HG03196 (cell line): ENCODE measurements at regions not wholly inside any gene's neighbourhood (a gene's known extent, or its start where the extent isn't known, plus 50 kb on each side); places are given as distances from the start of the nearest gene placed in this dataset.

Experiments
- ATAC-seq: cut with Tn5 transposase; IDR thresholded peaks from one replicate; pipeline ENCODE4 v1.9.1; 2021; ENCODE audit not compliant: unreplicated experiment

DNA sequence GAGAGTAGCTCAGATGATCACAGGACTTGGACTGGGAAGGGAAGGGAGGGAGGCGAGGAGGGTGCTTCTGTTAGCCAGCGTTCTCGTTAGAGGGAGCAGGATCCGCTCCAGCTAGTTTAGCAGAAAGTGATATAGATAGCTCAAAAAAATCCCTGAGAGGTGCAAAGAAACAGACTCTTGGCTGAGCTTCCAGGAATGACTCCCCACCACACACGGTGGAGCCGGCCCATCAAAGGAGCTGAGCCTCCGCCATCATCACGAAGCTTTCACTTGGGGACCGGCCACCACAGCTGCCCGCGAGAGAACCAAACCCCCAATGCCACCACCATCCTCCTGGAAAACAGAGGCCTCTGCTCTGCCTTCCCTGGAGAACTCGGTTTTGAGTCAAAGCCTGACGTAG, 124.6 kb upstream of the BCL2L14 start:
- ATAC-seq, result no peak

DNA sequence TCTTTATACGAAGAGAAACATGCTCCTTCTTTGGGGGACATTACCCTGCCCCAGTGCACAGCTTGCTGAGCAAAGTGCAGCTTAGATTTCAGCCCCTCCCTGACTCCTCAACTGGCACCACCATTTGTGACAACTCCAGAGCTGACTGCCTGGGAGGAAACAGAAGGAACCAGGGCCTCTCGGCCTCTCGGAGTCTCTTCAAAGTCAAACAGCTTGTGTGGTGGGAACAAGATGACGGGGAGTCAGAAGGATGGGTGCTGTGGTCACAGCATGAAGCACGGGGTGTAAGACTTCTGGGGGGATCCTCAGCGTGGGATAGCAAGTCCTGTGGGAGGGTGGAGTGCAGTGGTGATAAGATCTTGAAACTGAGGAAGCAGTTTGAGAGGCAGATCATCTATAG, 123.5 kb upstream of the BCL2L14 start:
- ATAC-seq, result no peak

DNA sequence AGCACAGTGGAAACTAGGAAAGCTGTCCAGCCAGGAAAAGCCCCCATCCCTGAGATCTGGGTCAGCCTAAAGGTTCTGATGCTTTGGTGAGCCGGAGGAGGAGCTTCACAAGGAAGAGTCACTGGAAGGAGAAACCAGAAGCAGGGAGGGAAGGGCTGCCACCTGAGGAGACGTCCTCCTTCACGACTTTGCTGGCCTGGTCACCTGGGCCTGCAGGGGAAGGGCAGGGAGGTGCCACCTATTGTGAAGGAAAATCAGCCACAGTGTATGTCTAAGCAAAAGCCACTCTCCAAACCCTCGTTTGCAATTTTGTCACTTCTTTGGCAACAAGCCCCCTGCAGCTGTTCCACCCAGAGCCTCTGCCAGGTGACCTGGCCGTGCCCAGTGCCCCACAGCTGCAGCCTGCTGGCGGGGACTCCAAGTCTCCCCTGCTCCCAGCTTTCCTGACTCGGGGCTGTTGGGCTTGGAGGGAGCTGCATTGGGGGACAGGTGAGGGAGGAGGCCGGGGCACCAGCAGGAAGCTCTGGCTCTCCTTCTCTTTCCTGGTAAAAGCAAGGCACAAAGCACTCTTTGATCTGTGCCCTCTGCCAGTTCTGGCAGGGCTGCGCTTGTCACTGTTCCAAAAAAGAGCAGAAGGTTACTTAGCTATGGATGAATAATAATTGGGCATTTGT, 120.9 kb upstream of the BCL2L14 start:
- ATAC-seq, result no peak

DNA sequence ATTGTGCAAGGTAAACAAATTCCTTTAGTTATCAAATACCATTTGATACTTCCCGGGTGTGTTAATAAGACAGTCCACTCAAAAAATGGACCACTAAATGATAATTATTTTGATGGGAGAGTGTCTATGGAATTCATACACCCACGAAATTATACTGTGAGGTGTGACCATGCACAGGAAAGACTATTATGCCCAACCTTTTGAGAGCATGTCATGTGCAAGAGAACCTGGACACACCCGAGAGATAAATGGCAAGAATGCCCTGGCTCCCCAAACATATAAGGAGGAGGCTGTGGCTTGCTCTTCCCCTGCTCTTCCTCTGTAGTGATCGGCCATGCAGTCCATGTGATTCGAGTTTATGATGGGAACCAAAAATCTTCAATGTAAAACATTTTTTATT, 119.5 kb upstream of the BCL2L14 start:
- no peak for ATAC-seq

DNA sequence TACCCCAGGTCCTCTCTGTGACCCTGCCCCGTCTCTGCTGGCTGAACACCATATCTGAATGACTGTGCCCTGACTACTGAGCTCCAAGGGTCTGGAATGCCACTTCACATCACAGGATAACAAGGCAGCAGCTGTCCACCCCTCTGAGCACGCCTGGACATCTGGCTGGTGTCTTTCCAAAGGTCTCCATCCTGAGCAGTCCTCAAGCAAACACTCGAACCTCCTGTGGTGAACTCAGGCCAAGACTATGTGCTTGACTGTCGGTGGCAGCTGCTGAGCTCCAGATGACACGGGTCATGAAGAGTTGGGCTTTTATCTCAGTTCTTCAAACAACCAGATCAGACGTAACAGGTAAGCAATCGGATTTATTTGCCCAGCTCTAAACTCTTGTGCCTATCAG, 117.2 kb upstream of the BCL2L14 start:
- ATAC-seq, result no peak

DNA sequence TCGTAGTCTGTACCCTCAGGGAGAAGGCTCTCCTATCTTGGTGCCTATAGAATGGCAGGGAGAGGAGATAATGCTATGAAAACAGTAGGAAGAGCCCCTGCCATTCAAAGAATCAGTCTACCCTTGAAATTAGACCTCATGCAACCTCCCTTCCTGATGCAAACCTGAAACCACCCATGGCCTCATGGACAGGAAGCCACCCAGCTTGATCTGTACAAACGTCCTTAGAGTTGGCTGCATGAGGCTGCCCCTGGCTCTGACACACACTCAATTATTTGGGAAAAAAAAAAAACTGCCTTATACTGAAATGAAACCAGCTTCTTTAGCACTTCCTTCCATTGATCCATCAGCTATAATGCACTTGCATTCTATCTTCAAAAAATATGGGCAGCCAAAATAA, 116.6 kb upstream of the BCL2L14 start:
- ATAC-seq, result no peak

DNA sequence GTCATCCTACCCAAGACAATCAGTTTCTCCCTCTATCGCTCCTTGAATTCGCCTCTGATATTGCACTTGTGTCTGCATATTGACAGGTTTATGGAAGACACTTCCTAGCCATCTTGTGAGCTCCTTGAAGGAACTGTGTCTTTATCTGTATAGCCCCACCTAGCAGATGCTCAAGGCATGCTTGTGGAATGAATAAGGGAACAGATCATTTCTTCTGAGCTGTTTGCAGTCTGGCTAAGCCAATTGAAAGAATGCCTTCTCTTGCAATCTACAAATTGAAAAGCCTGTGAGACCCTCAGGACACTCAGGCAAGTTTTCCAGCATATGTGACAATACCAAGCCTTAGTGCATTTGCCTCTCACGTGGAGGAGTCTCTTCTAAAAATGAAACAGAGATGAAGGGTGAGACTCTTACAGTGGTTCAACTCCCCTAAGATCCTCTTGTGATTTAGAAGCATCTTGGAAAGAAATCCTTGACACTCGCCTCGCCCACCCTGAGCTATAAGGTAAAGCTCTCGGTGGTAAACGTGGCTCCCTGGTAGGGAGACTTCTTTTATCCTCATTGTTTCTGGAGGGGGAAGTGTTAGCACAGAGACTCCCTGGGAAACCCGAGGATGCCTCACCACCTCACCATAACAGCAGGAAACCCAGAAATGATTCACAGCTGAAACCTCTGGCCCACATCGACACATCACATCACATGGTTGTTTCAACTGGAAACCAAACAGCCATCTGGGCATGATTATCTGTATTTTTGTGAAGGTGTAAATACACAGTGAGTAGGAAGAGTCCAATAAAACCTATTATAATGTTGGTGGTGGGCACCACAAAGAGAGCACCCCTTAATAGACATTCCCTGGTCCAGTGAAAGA, 112.3 kb upstream of the BCL2L14 start:
- ATAC-seq, result no peak

DNA sequence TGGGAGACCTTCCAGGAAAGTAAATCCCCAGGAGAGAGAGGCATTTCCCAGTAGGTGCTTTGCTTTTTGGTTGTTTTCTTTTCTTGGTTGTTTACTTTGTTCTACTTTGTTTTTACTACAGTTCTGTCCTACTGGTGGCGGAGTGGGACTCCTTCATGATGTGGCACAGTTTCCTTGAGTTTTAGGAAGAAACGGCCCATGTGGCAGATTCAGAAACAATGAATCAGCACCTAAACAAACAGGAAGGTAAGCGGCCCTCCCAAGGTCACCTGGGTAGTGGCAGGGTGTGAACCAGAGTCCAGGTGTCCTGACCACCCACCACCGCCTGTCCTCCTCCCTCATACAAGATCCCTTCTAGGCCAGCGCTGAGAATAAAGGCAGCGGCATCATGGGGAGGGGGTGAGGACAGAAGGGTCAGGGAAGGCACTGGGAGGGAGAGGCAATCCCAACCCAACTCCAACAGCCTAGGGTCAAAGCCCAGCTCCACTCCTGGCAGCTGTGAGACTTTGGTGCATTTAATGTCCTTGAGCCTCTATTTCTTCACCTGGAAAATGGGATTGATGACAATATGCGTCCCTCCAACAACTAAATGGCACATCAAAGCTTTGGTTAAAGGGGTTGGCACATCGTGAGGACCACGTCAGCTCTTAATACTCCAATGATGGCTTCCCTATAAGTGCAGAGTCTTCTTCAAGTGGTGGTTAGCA, 111.5 kb upstream of the BCL2L14 start:
- no peak for ATAC-seq

DNA sequence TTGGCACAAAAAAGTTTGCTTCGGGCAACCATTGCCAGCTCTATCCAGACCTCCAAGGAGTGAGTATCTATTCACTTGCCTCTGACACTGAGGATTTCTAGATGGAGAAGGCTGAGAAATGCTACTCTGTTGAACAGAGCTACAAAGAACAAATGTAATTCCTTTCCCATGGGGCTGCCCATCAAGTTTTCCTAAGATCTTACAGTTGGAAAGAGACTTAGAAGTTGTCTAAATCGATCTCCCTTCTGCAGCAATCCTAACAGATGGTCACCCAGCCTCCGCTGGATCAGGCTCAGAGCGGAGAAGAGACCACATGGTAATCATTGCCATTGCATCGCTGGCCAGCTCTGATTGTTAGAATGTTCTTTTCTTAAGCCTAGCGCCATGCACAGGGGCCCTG, 110.1 kb upstream of the BCL2L14 start:
- ATAC-seq, result no peak

DNA sequence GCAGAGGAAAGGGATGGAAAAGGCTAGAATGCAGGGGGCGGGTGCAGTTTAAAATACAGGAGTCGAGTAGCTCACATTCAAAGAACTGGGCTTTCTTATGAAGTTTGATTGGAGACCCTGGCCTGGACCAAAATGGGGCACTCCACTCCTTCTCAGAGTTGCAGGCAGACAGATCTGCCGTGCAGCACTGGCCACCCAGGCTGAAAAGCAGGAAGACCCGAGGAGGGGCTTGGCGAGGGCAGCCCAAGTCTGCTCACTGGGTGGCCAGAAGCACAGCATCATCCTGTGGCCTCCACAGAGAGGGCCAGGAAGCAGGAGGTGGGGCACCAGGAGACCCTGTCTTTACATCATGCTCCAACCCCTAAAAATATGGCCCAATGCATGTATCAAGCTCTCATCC, 109.1 kb upstream of the BCL2L14 start:
- no peak for ATAC-seq

DNA sequence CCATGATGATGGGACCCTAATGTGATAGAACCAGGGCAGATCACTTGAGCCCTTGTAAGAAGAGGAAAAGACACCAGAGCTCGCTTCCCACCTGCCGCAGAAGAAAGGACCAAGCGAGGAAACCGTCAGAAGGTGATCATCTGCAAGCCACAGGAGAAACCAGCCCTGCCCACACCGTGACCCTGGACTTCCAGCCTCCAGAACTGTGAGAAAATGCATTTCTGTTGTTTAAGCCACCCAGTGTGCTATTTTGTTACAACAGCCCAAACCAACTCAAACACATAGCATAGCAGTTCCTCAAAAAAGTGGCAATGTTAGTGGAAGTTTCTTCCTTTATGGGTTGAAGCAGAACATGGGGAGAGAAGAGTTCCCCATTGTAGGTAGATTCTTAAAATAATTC, 107.9 kb upstream of the BCL2L14 start:
- ATAC-seq, result no peak

DNA sequence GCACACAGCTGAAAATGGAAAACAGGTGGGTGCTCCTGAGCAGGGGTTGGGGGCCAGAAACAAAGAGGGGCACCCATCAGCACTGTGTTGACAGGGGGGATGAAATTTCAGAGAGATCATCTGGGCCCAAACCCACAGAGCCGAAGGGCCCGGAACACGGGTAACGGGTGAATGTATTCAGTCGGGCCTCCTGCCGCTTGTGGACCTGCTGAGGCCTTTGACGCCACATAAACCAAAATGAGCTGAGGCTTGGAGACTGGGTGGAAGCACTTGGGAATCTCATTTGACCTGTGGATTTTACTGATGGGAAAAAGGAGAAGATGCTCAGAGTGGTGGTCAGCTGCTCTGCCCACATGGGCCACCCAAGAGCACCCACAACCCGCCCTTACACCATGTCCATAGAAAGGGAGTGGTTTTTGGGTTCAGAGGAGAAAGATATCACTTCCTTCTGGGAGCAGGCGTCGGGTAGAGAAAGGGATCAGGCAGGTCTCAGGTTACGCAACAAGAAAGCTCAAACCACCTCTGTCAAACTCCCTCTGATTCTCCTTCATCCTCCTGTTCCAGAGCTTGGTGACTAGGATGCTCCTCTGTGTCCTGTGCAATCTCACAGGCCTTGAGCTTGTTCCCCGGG, 106.8 kb upstream of the BCL2L14 start:
- ATAC-seq, result no peak

DNA sequence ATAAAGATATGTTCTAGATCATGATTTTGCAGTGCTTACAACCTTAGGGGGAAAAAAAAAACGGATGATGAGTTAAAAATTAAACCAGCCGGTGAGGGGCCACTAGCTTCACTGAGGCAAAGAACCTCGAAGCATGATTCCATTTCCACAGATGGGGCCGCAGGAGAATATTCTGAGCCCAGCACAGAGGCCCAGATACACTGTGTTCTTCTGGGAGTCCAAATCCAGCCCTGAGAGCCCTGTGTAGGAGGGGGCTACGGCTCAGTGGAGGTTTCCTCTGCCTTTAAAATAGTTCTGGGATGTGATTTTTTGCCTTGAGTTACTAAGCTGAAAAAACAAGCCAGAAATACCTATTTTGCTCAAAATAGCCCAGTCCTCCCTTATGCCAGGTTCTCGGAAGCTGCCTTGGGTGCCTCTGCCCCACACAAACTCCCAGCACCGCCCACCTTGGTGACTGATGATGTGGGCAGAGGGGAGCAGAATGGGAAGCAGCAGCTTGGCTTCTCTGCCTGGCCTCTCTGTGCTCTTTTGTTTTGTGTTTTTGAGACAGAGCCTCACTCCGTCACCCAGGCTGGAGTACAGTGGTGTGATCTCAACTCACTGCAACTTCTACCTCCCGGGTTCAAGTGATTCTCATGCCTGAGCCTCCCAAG, 105.4 kb upstream of the BCL2L14 start:
- no peak for ATAC-seq

DNA sequence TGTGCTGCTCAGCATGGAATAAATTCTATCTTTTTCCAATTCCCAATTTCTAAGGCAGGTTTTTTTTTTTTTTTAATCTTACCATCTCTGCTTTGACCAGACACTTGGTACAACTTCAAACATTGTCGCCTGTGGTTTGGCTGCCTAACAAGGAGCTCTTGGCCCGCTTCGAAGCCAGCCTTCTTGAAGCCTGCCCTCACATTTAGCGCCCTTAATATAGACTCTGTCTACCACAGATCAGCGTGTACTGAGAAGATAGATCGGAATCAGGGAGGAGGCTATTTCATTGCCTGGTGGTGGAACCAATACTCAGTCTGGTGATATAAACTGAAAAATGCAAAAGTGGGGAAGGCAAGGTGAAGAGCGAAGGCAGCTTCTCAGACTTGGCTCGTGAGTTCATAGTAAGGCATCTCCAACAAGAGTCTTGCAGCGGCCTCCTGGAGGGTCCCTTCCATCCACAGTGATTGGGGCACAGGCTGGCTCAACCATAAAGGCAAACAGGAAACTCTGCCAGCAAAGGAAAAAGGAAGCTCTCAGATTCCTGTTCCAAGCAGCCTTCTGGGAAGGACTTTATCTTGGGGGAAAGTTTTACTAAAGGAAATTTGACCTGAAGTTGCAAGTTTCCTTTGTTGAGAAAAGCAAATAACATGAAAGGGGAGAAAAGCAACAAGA, 103.2 kb upstream of the BCL2L14 start:
- ATAC-seq, result no peak

DNA sequence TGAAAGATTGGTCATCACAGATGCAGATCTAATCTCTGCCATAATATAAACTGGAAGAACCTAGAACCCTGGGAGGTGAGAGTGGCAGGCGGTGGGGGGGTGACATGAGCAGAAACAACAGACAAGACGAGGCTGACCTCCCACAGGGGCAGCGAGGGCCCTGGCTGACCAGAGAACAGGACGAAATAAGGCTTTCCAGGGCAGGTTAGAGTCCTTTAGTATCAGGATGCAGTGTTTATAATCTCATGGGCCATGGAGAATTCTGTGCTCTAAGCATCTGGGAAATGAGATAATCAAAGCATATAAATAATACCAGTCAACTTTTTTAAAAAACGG, 102.7 kb upstream of the BCL2L14 start:
- ATAC-seq, result no peak

DNA sequence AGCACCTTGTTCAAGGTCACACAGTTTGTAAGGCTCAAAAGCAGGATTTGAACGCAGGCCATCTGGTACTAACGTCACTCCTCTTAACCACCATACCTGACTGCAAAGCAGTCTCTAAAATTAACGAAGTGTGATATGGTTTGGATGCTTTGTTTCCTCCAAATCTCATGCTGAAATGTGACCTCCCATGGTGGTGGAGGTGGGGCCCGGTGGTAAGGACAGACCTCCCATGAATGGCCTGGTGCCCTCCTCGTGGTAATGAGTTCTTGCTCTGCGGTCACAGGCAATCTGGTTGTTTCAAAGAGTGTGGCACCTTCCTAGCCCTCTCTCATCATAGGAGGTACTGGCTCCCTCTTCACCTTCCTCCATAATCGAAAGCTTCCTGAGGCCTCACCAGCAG, 102.2 kb upstream of the BCL2L14 start:
- no peak for ATAC-seq

DNA sequence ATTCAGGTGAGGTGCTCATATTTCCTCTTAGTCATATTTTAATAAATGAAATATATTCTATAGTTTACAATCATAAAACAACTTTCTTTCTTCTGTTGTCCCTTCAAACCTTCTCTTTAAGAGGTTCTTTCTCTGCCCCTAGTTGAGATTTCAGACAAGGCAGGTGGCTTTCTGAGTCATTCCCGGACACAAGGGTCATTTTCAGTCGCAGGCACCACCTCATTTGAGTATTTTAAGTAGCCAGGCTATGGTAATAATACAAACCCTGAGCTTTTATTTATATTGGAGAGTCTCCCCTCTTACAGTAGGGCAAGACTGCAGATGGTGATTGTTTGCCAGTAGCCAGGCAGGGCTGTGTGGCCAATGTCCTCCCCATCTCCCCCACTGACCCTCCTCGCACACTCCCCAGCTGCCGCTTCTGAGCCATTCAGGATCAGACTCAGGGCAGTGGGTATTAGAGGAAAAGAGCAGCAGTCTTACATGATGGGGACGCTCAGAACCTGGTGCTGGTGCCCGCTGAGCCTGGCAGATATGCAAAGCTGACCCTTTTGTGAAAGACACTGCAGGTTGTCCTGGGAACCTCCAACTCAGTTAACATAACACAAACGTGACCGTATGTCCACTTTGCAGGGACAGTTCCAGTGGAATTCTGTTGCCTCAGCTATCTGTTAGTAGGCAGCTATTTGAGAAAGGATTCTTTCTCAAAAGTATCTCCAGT, 101.1 kb upstream of the BCL2L14 start:
- no peak for ATAC-seq

DNA sequence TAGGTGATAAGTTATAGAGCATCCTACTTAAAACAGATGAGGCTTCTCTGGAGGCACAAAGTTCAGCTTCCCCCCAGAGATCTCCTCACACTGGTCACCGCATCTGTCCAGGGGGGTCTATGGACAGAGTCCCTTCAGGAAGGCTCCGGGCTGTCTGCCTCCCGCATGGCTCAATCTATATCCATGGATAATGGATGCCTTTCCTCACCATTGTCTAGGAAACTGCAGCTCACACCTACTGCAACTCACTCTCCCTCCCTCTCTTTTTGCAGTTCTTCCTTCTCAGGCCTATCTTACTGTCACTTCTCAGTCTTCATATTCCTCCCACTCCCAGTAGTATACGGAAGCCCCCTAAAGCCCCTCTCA, 100.6 kb upstream of the BCL2L14 start:
- ATAC-seq, result no peak

DNA sequence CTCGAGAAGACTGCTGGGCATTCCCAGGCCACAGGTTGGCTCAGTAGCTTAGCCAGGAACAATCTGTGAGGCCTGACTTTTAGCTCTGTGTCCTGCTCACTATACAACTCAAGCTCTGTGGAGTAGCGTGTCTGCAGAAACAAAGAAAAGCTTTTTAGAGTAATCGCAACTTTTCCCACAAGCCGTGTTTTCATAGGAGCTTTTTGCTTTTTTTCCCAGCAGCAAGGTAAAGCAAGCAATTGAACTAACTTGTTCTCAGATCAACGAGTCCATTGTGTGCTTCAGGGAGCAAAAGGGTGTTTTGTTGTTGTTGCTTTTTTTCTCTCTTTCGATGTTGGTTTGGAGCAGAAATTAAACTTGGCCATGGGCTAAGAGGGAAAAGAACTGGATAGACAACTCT, 97.3 kb upstream of the BCL2L14 start:
- no peak for ATAC-seq

DNA sequence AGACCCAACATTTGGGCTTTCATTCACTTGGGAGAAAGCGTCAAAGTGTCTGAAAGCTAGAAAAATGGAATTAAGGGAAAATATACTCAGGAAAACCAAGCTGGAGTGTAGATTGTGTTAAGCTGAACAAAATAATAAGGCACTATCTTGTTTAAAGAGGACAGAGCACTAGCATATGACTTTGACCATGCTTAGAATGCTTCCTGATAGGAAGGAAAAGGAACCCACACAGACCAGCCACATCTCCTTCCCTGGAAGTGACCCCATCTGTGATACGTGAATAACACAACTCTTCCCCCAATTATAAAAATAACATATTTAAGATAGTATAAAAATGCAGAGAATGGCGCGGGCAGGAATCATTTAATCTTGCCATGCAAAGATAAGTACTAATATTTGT, 94.7 kb upstream of the BCL2L14 start:
- ATAC-seq, result no peak
